Esophagus muscularis mucosa (tissue), 4 donors: ENCODE measurements at regions not wholly inside any gene's neighbourhood (a gene's known extent, or its start where the extent isn't known, plus 50 kb on each side); places are given as distances from the start of the nearest gene placed in this dataset.
"Not testable (repeated sequence)": the region's sequence is repeated elsewhere in the genome, so short reads cannot be mapped to it uniquely, and the experiment has no call there.

Experiments
- CTCF ChIP-seq, 3 experiments: fragments of 200-600 bp in 2 of 3; fragments of 450-650 bp in 1 of 3; sonication (generic) in 2 of 3; IDR thresholded peaks; one replicate each; pipeline ENCODE4 v1.5.1; 2017 to 2019; ENCODE audit warnings: antibody characterized with exemption in 3 of 3, mild to moderate bottlenecking in 2 of 3, moderate library complexity in 1 of 3
- EP300 ChIP-seq: sonication (generic); formaldehyde crosslinking; IDR thresholded peaks from one replicate; pipeline ENCODE4 v1.6.1; 2017; ENCODE audit warnings: antibody characterized with exemption
- POLR2A ChIP-seq: fragments of 450-650 bp; IDR thresholded peaks from one replicate; pipeline ENCODE4 v1.6.1; 2017; ENCODE audit warnings: antibody characterized with exemption, moderate library complexity, mild to moderate bottlenecking, low read depth

GRCh38 chr9:82883974-82884373, 179.0 kb downstream of the RASEF start:
- not testable (repeated sequence) for TF ChIP-seq POLR2A; EP300; CTCF (IDR thresholded peaks at IDR 0.05)
